Right renal cortex interstitium (tissue), 3 donors: ENCODE measurements at regions not wholly inside any gene's neighbourhood (a gene's known extent, or its start where the extent isn't known, plus 50 kb on each side); places are given as distances from the start of the nearest gene placed in this dataset.

Source experiments
- DNase-seq, 3 donors: peaks; one replicate each; pipeline ENCODE4 v3.0.0-alpha.2; 2013; ENCODE audit warnings: low read depth in 3 of 3, low spot score in 2 of 3

DNA sequence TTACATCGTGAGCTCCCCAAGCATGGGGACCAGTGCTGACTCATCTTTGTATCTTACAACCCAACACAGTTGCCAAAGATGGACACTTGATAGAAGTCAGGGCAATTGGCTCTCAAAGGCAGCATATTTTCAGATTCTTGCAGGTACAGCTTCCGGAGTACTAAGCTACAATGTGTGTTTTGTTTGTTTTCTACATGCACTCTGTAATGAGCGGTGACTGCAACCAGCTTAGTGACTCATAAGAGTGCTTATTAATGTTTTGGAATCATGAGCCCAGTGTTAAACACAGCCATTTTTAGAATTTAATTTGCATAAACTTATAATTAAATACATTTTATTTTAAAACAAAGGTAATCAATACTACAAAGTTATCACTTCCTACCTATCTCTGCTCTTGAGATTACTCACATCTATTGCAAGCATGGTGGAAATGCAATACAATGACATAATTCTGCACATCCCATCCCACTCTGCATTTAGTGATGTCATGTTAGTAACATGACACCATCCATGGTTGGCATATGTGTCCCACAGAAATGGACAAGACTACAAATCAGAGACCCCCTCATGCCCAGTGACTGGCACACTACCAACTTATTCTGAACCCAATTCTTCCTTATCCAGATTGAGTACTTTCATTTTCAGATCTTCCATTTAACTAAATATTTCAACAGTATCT lies 399.8 kb upstream of the ST6GAL2 start:
- no peak for DNase-seq

DNA sequence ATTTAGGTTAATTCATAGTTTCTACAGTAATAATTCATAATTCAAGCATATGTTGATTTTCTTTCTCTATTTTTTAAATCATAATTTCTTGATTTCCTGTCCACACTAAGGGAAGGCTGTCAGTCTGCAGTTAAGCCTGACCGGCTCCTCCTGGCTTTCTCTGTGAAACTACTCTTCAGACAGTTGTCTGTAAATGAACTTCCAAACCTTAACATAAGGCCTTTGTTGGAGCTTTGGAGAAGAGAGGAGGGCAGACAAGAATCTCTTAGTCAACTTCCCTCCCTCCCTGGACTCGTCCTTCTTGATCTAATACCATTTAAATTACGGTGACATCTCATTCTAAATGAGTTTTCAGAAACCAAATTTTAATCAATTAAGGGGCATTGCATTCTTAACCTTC lies 404.1 kb upstream of the ST6GAL2 start:
- DNase-seq, result no peak

DNA sequence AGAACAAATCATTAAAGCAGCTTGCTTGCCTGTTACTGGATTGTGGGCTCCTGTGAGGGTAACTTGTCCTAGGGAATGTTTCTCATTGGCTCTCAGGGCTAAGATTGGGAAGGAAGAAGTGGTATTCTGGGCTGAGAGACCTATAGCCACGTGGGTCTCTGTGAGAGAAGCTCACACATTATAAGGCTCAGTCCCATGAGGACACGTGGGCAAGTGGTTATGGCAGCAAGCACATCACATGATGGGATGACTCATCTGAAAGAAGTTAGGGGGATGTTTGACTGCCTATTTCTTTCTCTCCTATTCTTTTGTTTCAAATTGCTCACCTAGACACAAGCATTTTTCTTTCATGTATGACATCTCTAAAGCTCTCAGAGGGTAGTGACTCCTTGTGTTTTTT lies 418.0 kb upstream of the ST6GAL2 start:
- no peak for DNase-seq

DNA sequence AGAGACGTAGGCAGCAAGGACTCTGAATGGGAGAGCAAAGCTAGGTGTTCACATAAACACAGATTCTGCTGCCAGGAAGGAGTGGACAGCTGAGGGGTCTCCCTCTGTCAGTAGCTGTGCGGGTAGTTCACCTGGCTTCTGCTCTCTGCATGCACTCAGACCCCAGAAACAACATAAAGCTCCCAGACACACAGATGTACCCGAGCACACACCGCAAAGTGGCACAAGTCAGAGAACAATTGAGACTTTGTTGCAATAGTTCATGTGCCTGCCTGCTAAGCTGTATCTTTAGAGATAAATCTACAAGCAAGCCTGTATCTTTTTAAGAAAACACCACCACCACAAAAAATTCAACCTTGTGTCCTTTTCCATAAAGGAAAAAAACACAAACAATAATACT lies 420.0 kb upstream of the ST6GAL2 start:
- DNase-seq, result no peak

DNA sequence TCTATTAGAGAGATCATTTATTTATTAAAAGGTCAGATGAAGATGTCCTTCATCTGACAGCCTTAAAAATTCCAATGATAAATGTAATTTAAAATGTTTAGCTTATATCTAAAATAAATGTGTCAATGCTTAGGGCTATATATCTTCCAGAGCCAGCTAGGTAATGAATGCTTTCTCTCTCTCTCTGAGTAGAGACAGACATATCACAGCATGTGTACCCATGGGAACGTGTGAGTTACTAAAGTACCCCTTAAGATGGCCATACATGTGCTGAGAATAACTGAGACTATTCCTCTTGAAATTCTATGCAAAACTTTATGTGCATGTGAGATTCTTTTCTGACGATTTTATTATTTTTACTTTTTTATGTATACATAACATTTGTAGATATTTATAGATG lies 420.9 kb upstream of the ST6GAL2 start:
- no peak for DNase-seq

DNA sequence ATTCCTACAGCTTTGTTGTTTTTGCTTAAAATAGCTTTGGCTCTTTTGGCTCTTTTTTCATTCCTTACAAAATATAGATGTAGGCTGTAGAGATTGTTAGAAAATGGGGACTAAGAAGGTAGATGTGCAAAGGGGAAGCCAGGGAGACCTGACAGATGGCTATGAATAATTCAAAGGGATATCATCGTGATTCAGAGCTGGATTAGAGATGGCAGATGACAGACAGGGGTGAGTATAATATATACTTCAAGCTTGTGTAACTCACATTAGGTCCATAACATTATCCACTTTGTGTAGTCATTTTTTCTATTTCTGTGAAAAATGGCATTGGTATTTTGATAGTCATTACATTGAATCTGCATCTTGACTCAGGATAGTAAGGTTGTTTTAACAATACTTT lies 422.9 kb upstream of the ST6GAL2 start:
- DNase-seq, result no peak

DNA sequence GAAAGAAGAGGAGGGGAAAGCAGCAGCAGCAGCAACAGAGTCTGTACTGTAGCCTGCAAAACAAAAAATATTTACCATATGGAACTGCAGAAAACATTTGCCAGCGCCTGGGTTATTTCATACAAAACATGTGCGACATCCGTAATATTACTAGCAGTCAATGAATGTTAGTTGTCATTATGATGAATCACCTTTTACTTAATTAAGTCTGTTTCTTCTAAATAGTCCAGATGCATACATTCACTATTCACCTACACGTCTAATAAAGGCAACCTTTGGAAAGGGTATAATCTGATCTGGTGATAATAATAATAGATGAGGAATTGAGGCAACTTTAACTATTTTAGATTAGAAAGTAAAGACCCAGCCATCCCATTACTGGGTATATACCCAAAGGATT lies 426.3 kb upstream of the ST6GAL2 start:
- DNase-seq, result no peak

DNA sequence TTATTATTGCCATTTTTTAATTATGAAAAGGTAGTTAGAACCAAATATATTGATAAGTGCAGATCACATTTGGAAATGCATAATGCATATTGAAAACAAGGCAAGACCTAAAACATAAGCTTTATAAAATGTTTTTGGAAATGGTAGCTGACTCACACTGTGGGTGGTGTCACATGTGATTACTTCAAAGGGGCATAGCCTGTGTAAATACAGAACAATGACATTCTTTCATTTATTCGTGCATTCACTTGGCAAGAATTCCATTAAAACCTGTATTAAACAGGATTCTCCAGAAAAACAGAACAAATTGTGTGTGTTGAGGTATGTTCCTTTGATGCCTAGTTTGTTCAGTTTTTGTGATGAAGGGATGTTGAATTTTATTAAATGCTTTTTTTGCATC lies 427.3 kb upstream of the ST6GAL2 start:
- no peak for DNase-seq

DNA sequence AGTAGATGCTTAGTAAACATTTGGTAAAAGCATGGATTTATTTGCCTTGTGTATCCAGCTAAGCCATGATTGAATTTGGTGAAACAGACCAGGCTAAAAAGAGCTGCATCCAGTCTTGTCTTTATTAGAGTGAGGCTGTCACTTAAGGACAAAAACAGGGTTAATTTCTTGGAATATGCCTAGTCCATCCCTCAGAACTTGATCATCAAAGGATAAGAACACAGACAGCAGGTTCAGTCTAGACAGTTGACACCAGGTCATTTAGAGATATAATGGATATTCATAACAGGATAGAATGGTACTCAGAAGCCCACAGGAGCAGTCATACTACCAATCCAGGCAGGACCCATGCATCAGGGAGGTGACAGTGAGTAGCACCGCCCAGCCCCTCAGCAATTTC lies 434.9 kb upstream of the ST6GAL2 start:
- DNase-seq, result no peak

DNA sequence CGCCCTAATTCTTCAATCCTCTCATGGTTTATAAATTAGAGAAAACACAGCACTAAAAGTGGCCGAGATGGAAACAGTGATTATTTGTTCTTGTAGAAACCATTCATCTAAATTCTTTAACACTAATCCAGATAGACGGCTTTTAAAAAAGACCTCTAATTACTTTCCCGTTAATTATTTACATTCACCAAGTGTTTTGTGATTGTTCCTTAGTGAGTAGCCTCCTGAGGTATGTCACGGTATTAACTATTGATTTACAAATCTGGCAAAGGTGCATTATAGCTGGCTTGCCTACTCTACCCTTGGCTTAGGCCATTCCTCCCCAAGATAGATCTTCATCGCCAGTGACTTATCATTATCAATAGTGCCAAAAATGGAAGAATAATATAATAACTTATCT lies 436.4 kb upstream of the ST6GAL2 start:
- no peak for DNase-seq

DNA sequence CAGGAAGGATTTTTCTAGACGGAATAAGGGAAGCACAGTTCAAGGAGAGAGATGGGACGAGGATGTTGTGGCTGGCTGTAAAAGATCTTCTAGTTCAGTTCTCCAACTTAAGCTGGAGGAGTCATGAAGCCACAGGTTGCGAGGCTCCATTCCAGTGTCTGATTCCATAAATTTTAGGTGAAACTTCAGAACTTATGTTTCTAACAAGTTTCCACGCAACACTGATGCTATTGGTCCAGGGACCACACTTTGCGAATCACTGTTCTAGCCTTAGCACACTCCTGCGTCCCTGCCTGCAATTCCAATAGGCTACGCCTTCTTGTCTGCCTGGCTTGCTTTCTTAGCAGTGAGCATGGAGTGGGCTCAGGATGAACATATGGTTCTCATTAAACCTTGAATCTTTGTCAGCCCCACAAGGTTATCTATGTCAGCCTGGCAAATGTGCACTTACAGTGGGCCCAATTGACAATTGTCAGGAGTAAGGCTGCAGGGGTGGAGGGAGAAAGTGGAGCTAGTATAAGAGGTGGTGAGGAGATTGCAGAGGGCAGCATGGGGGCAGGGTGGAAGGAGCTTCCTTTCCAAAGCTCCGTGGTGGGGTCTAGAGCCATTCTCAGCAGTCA lies 438.1 kb upstream of the ST6GAL2 start:
- DNase-seq, result no peak

DNA sequence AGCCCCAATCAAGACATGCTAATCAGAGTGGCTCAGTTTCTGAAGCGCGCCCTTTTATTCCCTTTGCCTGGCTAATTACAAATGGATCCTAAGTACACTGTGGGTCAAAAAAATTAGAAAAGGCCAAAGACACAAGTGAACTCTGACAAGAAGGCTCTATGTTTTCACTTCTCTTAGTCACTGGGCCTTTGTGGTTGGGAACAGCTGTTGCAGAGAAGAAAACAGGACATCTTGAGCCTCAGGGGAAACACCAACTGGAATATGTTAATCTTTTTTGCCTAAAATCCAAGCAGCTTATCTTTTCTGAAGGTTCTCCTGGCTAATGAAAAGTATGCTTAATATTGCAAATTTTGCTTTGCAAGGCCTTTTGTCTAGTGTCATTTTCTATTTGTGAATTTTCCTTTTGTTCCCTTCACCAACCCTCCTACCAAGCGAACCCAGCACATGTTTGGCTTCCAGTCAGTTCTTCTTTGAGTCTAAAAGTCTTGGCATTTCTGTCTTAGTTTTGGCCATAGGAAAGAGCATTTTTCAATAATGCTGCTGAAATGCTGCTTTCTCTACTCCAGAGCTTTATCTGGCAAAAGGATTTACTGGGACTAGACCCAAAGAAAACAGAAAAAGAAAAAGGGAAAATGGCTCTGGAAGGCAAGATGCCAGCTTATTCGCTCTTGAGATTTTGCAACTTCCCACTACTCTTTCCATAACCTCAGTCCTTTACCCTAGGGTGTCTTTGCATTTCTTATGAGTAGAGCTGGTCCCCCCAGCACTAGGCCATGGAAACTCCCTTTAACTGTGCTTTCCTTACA lies 440.2 kb upstream of the ST6GAL2 start:
- DNase-seq, result no peak

DNA sequence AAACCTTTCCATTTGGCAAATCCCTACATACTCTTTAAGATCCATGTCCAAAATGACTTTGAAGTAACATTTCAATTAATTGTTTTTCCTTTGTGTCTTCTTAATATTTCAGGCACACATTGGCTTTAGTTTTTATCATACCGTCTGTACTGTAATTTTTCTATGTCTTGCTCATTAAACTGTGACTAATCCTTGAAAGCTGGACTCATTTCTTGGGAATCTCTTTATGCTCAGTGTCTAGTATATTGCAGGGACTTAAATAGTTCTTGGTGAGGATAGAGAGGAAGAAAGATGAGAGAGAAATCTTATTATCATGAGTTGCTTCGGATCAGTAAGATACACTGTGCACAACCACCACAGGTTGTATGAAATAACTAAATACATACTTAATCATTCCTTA lies 448.3 kb upstream of the ST6GAL2 start:
- DNase-seq, result no peak

DNA sequence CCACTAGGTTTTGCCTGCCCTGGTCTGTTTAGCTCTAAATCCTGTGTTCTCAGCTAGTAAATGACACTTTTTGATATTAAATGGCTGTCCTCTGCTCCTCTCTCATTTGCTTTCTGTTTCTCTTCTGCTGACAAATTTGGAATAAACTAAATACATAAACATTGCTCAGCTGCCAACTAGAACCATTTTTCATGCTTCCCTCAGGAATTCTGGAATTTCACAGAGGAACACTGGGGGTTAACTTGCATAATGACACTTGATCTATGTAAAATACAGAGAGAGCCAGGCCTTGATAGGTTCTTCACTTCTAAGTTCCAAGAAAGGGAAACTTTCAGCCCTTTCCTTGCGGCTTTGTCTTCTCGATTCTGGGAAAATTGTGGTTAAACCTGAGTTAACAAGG lies 450.6 kb upstream of the ST6GAL2 start:
- DNase-seq, result no peak

DNA sequence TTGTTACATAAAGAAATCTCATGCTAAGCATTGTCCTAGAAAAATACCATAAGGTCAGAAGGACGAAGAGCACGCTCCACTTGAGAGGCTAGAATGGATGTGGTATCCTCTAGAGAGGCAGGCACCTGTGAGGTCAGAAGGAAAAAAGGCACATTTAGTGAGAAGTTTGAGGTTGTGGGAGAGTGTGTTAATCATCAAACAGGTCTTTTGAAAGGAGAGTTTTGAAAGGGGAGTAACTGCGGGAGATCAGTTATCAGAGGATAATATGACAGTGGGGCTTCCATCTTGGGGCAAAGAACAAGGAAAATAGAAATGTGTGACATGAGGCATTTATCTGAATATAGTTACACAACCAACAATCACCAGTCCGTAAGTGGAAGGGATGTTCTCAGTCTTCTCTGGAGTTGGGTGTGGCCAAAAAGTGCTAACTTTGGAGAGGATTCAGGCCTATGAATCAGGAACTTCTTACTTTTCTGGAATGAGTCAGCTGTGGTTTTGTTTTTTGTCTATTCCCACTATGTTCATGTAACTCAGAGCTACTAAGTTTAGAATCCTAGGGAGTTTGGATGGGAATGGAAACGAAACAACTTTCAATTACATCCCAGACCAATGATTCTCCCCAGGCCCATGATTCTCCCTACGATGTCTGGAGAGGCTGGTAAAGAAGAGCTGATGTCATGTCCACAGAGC lies 451.4 kb upstream of the ST6GAL2 start:
- no peak for DNase-seq

DNA sequence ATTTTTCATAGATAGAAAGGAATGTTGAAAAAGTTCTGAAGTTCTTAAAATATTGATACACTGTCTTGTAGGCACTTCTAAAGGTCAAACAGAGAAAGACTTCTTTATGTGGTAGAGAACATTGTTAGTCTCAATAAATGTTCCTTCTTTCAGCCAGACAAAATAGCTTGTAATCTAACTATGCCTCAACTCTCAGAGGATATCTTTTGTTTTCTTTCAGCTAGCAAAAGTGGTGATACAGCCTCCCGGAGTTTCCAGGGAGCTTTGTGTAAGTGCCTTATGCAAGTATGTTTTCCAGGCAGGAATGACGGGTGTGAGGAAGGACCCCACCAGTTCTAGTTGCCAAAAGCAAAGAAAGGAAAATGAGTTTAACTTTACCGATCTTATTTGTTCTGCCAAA lies 452.1 kb upstream of the ST6GAL2 start:
- DNase-seq, result no peak

DNA sequence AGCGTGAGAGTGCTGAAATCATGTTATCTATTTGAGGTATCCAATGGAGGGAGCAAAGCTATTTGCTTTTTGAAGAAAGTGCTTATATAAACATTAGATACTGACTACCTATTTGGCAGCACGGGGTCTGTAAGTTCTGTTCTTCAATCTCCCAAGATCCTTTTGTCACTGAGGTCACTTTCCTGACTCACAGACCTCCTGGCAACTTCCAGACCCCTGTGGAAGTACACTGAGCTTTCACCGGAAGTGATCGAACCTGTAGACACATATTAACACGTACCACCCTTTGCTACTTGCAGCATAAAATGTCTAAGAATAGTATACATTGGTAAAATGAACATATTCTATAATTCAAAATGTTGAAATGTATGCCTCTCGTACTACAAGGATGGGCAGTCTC lies 452.6 kb upstream of the ST6GAL2 start:
- DNase-seq, result no peak

DNA sequence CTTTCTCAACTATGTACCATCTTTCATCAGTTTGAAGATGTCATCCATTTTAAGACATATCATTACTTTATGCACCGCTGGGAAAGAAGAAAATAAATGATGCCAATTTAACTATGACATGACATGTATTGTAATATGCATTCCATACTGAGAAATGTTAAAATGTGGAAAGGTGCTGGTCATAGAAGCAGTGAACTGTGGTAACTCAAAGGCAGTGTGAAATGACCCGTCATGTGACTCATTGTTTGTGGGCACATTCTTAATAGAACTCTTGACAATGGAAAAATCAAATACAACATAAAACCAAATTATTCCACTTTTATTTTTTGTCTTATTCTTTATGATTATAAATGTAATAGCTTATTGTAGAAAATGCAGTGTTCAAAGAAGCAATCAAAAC lies 455.0 kb upstream of the ST6GAL2 start:
- DNase-seq, result no peak

DNA sequence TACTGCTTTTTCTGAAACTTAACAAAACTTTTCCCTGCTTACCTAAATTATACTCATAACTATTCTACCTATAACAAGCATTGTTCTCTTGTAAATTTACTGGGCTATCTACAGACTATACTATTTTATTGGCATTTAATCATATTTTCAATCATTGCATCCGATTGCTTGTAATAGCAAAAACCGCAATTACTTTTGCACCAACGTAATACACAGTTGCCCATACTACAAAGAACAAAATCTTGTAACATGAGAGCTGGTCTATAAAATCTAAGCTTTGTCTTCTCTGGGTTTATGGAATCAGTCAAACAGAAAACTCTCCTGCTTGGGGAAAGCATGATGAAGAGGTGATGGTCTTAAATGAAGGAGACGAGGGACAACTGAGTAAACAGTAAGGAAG lies 463.4 kb upstream of the ST6GAL2 start:
- no peak for DNase-seq

DNA sequence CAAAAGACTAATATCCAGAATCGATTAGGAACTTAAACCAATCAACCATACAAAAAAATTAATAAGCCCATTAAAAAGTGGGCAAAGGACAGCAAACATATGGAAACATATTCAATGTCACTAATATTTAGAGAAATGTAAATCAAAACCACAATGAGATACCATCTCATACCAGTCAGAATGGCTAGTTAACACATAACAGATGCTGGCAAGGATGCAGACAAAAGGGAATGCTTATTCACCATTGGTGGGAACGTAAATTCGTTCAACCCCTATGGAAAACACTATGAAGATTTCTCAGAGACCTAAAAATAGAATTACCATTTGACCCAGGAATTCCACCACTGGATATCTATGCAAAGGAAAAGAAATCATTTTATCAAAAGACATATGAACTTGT lies 468.2 kb upstream of the ST6GAL2 start:
- no peak for DNase-seq

DNA sequence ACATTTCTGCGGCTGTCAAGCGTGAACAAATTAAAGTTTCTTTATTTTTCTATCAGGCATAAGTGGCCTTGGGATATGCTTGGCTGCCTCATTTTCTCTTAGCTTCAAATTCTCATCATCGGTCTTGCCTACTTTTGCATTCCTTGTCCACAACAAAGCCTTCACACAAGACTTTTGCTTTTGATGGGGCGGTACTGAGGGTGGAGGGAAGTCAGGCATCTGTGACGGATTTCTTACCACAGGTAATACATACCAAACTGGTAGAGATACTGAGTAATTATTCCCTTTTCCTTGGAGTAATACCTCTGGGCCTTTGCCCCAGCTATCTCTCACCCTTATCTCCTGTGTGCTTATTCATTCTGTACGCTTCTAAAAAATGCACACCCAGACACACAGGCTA lies 468.3 kb upstream of the RGPD4 start:
- DNase-seq, result no peak

DNA sequence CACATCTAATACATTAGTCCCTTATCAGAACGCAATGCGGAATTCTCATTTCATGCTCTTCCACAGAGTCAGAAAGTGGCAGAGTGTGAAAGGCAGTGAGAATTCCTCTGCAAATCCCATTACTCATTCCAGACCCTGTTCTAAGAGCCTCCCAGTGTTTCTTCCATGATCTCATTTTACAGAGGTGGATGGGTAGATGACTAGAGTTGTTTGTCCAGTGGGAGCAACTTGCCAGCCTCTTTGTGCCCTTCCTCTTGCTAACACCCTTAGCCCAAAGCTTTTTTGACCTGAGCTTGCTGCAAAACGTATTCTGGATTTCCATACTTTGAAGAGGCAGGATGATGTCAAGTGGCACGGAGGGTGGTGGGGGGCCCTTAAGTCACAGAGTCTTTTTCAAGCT lies 467.7 kb upstream of the RGPD4 start:
- no peak for DNase-seq
